Panc1 (cell line): ENCODE measurements at regions not wholly inside any gene's neighbourhood (a gene's known extent, or its start where the extent isn't known, plus 50 kb on each side); places are given as distances from the start of the nearest gene placed in this dataset.
"Not testable (repeated sequence)": the region's sequence is repeated elsewhere in the genome, so short reads cannot be mapped to it uniquely, and the experiment has no call there.

Source experiments
- ATAC-seq: fragments of 200-7000 bp; cut with Tn5 transposase; 2 replicates; pipeline ENCODE4 v1.9.1; 2020; ENCODE audit warnings: mild to moderate bottlenecking, moderate library complexity
- BruUV-seq: library from RNA; stranded (reverse); fragments of 400-500 nt; replicated peaks from 2 replicates; lab custom pipeline; 2021; lab: Mats Ljungman, UMichigan
- CTCF ChIA-PET: fragments of 300-600 bp; sonication (Branson Sonifier 250); formaldehyde crosslinking; loops from one replicate; lab custom pipeline; 2022; ENCODE audit warnings: antibody characterized with exemption; lab: Charles Lee
- POLR2A ChIA-PET: fragments of 300-600 bp; sonication (Branson Sonifier 250); formaldehyde crosslinking; loops from one replicate; lab custom pipeline; 2022; ENCODE audit warnings: antibody characterized with exemption; lab: Charles Lee
- DNase-seq: peaks from one replicate; pipeline ENCODE4 v3.0.0-alpha.2; 2010; ENCODE audit warnings: low read depth, low spot score
- H3K27ac ChIP-seq: 2 replicates; pipeline ENCODE4 v1.5.1; 2011; ENCODE audit warnings: mild to moderate bottlenecking, low read length, inconsistent platforms
- H3K27me3 ChIP-seq: fragments of 200-500 bp; sonication (Bioruptor generic); 2 replicates; pipeline ENCODE4 v1.6.0; 2014; ENCODE audit warnings: low read length, inconsistent platforms; ENCODE audit not compliant: control insufficient read depth, insufficient read depth
- H3K36me3 ChIP-seq: fragments of 200-500 bp; sonication (Bioruptor generic); 2 replicates; pipeline ENCODE4 v1.5.1; 2014; ENCODE audit warnings: inconsistent platforms, mild to moderate bottlenecking, low read length, moderate library complexity; ENCODE audit not compliant: control insufficient read depth, insufficient read depth
- H3K4me1 ChIP-seq: 2 replicates; pipeline ENCODE4 v1.5.1; 2011; ENCODE audit warnings: inconsistent platforms, mild to moderate bottlenecking, low read length, moderate library complexity; ENCODE audit not compliant: control insufficient read depth, insufficient read depth
- H3K4me3 ChIP-seq, 2 experiments: 2 replicates each; pipeline ENCODE4 v1.5.1; 2011 to 2012; ENCODE audit warnings: low read depth in 2 of 2, low read length in 2 of 2, mild to moderate bottlenecking in 2 of 2, inconsistent platforms in 1 of 2, moderate library complexity in 1 of 2
- H3K9me3 ChIP-seq: fragments of 200-500 bp; sonication (Bioruptor generic); 2 replicates; pipeline ENCODE4 v1.5.1; 2014; ENCODE audit warnings: low read depth, mild to moderate bottlenecking, inconsistent platforms, low read length, moderate library complexity; ENCODE audit not compliant: control insufficient read depth, insufficient read depth
- CTCF ChIP-seq: fragments of 450-650 bp; IDR thresholded peaks from 2 replicates; pipeline ENCODE4 v1.5.1; 2017; ENCODE audit warnings: mild to moderate bottlenecking
- POLR2AphosphoS5 ChIP-seq: IDR thresholded peaks from 2 replicates; pipeline ENCODE4 v1.6.1; 2012; ENCODE audit warnings: mild to moderate bottlenecking, low read depth, low read length, moderate library complexity
- SIN3A ChIP-seq: IDR thresholded peaks from 2 replicates; pipeline ENCODE4 v1.6.1; 2012; ENCODE audit warnings: low read depth, mild to moderate bottlenecking, low read length, moderate library complexity, borderline replicate concordance; ENCODE audit not compliant: insufficient read depth
- TCF7L2 ChIP-seq: IDR thresholded peaks from 2 replicates; pipeline ENCODE4 v1.6.1; 2011; ENCODE audit warnings: mild to moderate bottlenecking, low read depth, low read length, inconsistent platforms
- in situ Hi-C: cut with HindIII; loops from 2 replicates; pipeline ENCODE4 v1.10.0; 2016; ENCODE audit warnings: low sequenced_read_pairs, low pct_unique_long_range_greater_than_20kb
- intact Hi-C: fragments of 100-400 bp; cut with micrococcal nuclease; formaldehyde crosslinking; loops from one replicate; pipeline ENCODE4 v1.10.0; 2022; ENCODE audit not compliant: unreplicated experiment
- TF ChIP-seq, protein P1 (sequence below), 2 experiments: IDR thresholded peaks; 2 replicates each; pipeline ENCODE4 v1.6.1; 2011 to 2012; ENCODE audit warnings: low read depth in 2 of 2, control low read depth in 1 of 2, low read length in 1 of 2, mild to moderate bottlenecking in 1 of 2, moderate library complexity in 1 of 2; ENCODE audit not compliant: insufficient read depth in 1 of 2

GRCh38 chr16:22719945-22720344, 94.0 kb upstream of the HS3ST2 start:
- no TSS peak for BruUV-seq
- H3K36me3 ChIP-seq: no peaks in the 10 kb centered on the region
- peaks cover 17% of the 10 kb centered on the region for H3K27me3 ChIP-seq
- ATAC-seq: no peak
- CTCF ChIA-PET: interaction anchor here (0.6 kb wide), 1 partner anchor 199 kb away, joined by 5 read pairs; no protein-coding TSS in a partner anchor
- no peak overlapping the region for H3K4me3 ChIP-seq
- TF ChIP-seq POLR2AphosphoS5 (no peak), TCF7L2 (no peak), CTCF (no peak), SIN3A (no peak)
- TF ChIP-seq, protein P1, sequence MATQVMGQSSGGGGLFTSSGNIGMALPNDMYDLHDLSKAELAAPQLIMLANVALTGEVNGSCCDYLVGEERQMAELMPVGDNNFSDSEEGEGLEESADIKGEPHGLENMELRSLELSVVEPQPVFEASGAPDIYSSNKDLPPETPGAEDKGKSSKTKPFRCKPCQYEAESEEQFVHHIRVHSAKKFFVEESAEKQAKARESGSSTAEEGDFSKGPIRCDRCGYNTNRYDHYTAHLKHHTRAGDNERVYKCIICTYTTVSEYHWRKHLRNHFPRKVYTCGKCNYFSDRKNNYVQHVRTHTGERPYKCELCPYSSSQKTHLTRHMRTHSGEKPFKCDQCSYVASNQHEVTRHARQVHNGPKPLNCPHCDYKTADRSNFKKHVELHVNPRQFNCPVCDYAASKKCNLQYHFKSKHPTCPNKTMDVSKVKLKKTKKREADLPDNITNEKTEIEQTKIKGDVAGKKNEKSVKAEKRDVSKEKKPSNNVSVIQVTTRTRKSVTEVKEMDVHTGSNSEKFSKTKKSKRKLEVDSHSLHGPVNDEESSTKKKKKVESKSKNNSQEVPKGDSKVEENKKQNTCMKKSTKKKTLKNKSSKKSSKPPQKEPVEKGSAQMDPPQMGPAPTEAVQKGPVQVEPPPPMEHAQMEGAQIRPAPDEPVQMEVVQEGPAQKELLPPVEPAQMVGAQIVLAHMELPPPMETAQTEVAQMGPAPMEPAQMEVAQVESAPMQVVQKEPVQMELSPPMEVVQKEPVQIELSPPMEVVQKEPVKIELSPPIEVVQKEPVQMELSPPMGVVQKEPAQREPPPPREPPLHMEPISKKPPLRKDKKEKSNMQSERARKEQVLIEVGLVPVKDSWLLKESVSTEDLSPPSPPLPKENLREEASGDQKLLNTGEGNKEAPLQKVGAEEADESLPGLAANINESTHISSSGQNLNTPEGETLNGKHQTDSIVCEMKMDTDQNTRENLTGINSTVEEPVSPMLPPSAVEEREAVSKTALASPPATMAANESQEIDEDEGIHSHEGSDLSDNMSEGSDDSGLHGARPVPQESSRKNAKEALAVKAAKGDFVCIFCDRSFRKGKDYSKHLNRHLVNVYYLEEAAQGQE (IDR thresholded peaks at IDR 0.05; ENCODE audit: insufficient read depth in 1 of 2, low read depth in 2 of 2, low read length in 1 of 2): no peak
- intact Hi-C loops (no loop called here), in situ Hi-C loops (no loop called here)
- POLR2A ChIA-PET: interaction anchor here (0.5 to 0.6 kb wide), 2 partner anchors 327 to 427 kb away, joined by 5 to 9 read pairs; no protein-coding TSS in a partner anchor
- no peak overlapping the region for H3K27ac ChIP-seq
- no peak for DNase-seq
- H3K4me1 ChIP-seq: no peaks in the 10 kb centered on the region
- no peaks in the 10 kb centered on the region for H3K9me3 ChIP-seq

DNA sequence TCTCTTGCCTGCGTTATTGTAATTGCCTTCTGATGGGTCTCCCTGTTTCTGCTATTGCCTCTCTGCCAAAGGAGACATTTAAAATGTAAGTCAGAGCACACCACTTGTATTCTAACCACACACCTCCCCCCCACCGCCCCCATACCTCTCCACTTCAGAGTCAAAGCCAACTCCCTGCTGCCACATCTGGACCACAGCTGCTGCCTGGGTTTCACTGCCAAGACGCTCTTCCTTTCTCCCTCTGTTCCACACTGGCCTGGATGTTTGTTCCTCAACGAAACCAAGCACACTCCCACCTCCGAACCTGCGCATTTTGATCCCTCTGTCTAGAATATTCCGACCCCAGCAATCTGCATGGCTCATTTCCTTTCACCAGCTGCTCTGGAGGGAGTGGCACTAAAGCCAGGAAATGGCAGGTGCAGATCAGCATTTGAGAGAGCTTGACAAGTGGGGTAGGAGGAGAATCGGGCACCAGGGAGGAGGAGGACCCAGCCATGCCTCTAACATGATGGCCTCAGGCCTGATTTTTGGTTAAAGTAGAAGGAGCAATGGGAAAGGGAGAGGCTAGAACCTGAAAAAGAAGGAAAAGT, 92.4 kb upstream of the HS3ST2 start:
- TF ChIP-seq, protein P1 (IDR thresholded peaks at IDR 0.05; ENCODE audit: insufficient read depth in 1 of 2, low read depth in 2 of 2, low read length in 1 of 2): no peak
- TF ChIP-seq CTCF (no peak), TCF7L2 (no peak), POLR2AphosphoS5 (no peak), SIN3A (no peak)
- BruUV-seq: no TSS peak
- Histone ChIP-seq H3K4me1 (no peaks in the 10 kb centered on the region), H3K9me3 (no peaks in the 10 kb centered on the region), H3K4me3 (no peak overlapping the region), H3K27ac (no peak overlapping the region), H3K27me3 (peaks cover 17% of the 10 kb centered on the region), H3K36me3 (no peaks in the 10 kb centered on the region)
- ChIA-PET CTCF (no interaction called here), POLR2A (no interaction called here)
- intact Hi-C loops: no loop called here
- no peak for ATAC-seq
- in situ Hi-C loops: no loop called here
- DNase-seq: no peak

DNA sequence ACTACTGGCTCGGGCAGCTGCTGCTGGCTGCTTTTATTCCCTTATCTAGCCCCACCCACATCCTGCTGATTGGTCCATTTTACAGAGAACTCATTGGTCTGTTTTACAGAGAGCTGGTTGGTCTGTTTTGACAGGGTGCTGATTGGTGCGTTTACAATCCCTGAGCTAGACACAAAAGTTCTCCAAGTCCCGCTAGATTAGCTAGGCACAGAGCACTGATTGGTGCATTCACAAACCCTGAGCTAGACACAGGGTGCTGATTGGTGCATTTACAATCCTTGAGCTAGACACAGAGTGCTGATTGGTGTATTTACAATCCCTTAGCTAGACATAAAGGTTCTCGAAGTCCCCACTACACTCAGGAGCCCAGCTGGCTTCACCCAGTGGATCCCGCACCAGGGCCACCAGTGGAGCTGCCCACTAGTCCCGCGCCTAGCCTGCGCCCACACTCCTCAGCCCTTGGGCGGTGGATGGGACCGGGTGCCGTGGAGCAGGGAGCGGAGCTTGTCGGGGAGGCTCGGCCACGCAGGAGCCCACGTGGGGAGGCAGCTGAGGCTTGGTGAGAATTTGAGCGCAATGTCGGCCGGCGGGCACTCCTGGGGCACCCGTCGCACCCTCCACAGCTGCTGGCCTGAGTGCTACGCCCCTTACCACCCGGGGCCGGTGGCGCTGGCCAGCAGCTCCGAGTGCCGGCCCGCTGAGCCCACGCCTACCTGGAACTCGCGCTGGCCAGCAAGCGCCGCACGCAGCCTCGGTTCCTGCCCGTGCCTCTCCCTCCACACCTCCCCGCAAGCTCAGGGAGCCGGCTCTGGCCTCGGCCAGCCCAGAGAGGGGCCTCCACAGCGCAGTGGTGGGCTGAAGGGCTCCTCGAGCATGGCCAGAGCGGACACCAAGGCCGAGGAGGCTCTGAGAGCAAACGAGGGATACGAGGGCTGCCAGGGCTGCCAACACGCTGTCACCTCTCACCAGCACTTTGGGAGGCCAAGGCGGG, 91.1 kb upstream of the HS3ST2 start:
- POLR2A ChIA-PET, H3K4me3 ChIP-seq, DNase-seq, H3K4me1 ChIP-seq, H3K36me3 ChIP-seq, in situ Hi-C loops, ATAC-seq, H3K27ac ChIP-seq, CTCF ChIA-PET, intact Hi-C loops, BruUV-seq, H3K9me3 ChIP-seq: not testable (repeated sequence)
- peaks cover 17% of the 10 kb centered on the region for H3K27me3 ChIP-seq
